Stimulated activated CD4-positive, alpha-beta T cell treated with anti-CD3 and anti-CD28 coated beads, Interleukin-15, amount 100 ng/mL, for 1 hour (primary cell): ENCODE measurements at regions not wholly inside any gene's neighbourhood (a gene's known extent, or its start where the extent isn't known, plus 50 kb on each side); places are given as distances from the start of the nearest gene placed in this dataset.
"Not testable (repeated sequence)": the region's sequence is repeated elsewhere in the genome, so short reads cannot be mapped to it uniquely, and the experiment has no call there.

ENCODE experiments used
- DNase-seq, 2 donors: peaks; one replicate each; pipeline ENCODE4 v3.0.0-alpha.2; 2020; ENCODE audit warnings: low read depth in 1 of 2, low spot score in 1 of 2

GRCh38 chr6:166846446-166847142 lies 109.8 kb downstream of the RNASET2 start:
- DNase-seq: not testable (repeated sequence)

DNA sequence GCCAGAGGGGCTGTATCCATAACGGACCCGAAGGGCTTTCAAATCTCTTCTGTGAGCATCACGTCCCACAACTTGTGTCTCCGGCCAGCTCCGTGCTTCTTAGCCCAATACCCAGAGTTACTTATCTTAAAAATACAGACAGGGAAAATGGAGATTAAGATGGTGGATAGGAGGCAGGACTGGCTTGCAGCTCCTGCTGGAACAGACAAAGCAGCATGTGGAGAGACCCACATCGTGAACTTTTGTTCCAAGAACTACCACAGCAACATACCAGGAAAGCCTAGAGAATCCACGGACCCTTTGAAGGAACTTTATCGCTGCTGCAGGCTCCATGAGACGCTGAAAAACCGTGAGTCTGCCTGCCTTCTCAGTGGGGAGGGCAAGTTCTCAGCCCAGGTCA lies 113.7 kb downstream of the RNASET2 start:
- no peak for DNase-seq

DNA sequence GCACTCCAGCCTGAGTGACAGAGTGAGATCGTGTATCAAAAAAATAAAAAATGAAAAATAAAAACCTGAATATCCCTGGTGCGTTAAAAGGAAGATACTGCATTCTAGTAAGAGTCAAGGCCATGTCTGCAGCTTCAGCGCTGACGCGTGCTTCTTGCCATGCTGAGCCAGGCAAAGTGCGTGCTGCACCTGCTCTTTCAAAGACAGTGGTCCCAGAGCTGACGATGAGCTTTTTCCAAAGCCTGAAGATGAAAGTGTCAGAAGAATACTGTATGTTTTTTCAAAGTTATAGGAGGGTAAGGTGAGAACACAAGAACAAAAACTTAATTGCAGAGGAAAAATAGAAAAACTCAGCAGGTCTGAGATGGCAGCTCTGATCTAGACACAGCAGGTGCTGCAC lies 115.1 kb downstream of the RNASET2 start:
- no peak for DNase-seq

DNA sequence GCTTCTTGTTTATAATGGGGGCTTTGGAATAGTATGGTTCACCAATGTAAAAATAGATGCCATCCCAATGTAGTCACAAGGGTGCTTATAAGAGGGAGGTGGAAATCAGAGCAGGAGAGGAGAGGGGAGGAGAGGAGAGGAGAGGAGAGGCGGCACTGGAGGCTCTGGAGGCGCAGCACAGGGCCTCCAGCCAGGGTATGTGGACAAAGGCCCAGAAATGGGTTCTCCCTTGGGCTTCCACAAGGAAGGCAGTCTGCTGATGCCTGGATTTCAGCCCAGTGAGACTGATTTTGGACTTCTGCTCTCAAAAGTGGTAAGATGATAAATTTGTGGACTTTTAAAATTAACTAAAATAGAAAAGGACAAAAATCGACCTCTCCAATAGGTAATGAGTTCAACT lies 116.8 kb downstream of the RNASET2 start:
- DNase-seq: no peak

DNA sequence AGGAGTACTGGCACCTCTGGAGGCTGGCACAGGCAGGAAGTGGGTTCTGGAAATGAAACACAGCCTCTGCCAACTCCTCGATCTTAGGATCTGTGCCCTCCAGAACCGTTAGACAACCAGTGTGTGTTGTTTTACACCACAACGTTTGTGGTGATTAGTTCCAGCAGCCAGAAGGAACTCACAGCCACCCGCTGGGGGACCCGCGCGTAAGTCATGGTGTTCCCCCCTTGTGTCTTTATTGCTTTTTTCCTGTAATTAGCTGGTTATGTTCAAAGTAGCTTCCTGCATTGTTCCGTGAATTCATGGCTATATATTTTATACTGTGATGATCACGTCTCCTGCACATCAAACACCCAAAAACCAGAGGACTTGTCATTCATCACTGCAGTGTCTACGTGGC lies 117.4 kb downstream of the RNASET2 start:
- no peak for DNase-seq

DNA sequence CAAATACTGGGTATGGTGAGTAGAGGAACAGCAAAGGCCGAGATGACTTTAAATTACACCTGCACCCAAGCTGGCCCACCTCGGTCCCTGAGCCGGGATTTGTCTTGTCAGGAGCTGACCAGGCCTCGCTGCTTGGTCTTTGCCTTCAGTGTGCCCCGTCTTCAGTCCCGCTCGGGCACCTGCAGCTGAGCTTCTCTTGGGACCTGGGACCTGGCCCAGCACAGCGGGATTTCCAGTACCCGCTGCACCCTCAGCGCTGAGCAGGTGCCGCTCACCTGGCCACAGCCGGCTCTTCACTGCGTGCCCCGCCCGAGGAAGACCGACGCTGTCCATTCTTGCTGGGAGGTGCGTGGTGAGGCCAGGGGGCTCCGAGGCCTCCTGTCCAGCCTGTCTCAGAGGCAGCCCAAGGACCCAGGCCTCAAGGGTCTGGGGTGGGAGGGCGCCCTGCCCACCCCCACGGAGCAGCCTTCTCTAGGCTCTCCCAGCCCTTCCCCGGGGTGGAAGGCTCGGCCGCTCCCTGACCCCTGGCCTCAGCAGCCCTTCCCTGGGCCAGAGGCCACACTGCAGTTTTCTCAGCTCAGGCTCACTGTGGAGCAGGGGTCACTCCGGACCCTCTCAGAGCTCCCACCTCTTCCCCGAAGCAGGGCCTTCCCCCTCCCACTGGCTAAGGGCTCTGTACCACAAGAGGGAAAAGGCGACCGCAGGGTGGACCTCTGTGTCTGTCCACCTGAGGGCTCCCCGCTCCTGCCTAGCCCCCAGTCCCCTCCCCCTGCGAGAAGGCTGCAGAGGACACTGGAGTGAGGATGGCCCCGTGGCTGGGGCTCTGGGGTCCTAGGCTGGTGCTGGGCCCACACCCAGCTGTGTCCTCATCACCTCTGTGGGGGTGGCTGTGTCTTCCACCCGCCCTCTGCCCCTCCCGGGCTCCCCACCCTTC lies 119.3 kb downstream of the RNASET2 start:
- DNase-seq: no peak

DNA sequence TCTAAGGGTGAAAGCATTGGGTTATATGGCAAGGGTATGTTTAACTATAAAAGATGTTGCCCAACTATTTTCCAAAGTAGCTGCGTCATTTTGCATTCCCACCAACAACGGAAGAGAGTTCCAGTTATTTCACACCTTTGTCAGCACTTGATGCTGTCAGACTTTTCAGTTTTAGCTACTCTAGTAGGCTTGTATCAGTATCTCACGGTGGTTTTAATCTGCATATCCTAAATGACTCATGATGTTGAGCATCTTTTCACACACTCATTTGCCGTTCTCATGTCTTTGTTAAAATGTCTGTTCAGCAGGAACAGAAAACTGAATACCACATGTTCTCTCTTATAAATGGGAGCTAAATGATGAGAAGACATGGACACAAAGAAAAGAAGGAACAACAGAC lies 122.3 kb downstream of the RNASET2 start:
- DNase-seq: no peak

GRCh38 chr6:166830891-166831363 lies 125.4 kb downstream of the RNASET2 start:
- no peak for DNase-seq

DNA sequence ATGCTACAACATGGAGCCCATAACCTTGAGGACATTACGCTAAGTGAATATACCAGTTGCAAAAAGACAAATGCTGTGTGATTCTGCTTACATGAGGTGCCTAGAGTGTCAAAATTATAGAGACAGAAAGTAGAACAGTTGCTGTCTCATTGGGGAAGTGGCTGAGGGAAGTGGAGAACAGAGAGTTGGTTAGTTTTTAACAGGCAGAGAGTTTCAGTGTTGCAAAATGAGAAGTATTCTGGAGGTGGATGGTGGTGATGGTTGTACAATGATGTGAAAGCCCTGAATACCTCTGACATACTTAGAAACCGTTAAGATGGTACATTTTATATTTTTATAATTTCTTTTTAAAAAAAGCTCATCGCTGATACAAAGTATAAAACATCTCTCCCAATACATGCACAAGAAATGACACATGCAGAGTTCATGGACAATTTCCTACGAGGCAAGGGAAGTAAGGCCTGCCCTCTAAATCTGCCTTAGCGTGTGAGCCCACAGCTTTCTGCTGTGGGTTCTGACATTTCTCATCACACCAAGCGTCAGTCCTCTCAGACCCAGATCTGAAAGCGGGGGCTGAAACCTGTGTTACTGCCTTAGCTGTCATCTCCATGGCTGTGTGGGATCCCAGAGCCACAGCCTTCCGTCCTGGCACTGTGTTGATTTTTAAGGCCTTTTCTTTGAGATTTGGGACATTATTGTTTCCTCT lies 126.0 kb downstream of the RNASET2 start:
- no peak for DNase-seq

DNA sequence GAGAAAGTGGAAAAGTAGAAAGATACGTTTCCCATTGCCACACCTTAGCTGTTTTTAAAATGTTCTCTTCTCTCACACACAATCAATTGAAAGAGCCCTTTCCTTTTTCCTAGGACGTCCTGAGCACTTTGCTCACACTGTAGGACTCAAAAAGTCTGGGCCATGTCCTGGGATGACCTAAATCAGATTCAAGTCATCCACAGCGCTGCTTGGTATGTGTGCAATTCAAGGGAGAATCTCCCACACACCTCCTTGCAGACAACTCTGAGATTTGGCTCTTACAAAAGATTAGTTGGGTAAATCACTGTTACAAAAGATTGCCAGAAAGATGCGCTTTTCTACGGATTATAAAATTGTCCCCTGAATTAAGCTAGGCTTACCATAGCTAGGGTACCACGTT lies 130.1 kb downstream of the RNASET2 start:
- DNase-seq: no peak

GRCh38 chr6:166825553-166826145 lies 130.7 kb downstream of the RNASET2 start:
- no peak for DNase-seq

DNA sequence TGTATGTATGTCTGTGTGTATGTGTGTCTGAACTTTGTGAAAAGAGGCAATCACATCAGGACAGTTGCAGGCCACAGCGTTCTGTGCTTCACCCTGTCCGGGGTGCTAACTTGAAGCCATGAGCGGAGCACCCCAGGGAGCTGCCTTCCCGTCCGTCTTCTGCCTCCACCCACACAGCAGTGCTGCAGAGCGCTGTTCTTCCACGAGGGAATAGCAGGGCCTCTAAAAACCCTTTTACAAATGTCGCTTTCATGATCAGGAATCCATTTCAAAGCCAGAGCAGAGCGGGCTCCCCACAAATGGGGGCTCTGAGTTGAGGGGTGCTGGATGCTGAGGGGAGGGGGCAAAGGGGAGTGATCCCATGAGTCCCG lies 131.5 kb downstream of the RNASET2 start:
- DNase-seq: no peak

DNA sequence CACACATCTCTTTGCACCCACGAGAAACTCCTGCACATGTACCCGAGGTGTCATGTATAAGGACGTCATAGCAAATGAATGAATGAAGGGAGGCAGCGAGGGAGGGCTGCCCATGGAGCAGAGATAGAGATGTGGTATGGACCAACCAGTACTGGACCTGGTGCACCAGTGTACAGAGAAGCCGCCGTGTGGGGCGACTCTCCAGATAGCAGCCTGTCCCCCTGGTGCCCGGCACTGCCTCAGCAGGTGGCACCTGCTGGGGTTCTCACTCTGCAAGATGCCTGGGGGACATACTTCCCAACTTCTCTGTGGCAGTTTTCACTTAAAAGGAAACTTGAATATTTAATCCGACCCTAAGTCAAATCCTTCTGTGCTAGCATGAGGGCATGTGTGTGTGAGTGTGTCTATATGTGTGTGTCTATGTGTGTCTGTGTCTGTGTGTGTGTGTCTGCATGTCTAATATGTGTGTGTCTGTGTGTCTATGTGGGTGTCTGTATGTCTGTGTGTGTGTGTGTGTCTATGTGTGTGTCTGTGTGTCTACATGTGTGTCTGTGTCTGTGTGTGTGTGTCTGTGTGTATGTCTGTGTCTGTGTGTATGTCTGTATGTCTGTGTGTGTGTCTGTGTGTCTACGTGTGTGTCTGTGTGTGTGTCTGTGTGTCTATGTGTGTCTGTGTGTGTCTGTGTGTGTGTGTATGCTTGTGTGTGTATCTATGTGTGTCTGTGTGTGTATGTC lies 132.0 kb downstream of the RNASET2 start:
- no peak for DNase-seq

GRCh38 chr6:166822609-166823008 lies 133.7 kb downstream of the RNASET2 start:
- no peak for DNase-seq

DNA sequence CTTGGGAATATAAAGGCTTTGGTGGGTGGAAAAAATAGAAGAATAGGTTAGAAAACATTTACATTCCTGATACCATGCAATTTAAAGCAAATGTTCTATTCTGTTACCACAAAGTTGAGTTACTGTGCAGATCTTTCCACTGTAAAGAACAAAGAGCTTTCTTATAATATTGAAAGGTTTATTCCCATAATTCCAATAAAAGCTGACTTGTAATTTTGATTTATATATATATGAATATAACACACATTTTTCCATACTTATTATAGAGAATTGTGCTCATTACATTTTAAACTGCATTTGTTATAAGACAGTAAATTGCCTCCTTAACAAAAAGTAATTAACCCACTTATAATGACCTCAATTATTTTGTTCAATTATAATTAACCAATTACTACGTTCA lies 135.9 kb downstream of the RNASET2 start:
- no peak for DNase-seq

- DNase-seq: no peak
Observed at GRCh38 chr6:166820070-166820469, 136.3 kb downstream of the RNASET2 start.

- DNase-seq: no peak
Observed at GRCh38 chr6:166815629-166816028, 140.7 kb downstream of the RNASET2 start.

- no peak for DNase-seq
Observed at GRCh38 chr6:166814390-166814789, 142.0 kb downstream of the RNASET2 start.

DNA sequence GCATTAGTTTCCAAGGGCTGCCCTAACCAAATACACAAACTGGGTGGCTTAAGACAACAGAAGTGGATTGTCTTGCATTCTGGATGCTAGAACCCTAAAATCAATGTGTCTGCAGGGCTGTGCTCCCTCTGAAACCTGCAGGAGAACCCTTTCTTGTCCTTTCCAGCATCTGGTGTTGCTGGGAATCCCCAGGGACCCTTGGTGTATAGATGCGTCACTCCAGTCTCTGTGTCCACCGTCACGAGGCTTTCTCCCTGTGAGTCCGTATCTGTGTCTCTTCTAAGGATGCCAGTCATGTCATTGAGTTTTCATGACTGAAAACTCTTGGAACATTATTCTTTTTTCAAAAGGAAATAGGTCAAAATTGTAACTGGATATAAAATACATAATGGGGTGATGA lies 142.9 kb downstream of the RNASET2 start:
- DNase-seq: no peak

DNA sequence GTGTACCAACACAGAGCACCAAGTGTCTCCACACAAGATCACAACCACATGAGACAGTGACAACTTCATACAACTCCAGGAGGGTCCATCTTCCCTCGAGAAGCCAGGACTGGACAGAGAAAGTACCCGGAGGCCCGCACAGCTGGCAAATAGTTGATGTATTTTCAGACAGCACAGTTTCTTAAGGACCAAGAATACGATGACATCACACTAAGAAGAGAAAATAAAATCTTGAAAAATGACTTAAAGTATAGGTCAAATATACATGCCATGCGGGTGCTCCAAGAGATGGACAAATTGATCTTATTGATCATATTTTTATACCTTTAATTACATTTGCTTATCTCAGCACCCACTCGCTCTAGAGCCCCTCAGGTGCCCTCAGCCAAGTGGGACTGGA lies 145.5 kb downstream of the RNASET2 start:
- no peak for DNase-seq

DNA sequence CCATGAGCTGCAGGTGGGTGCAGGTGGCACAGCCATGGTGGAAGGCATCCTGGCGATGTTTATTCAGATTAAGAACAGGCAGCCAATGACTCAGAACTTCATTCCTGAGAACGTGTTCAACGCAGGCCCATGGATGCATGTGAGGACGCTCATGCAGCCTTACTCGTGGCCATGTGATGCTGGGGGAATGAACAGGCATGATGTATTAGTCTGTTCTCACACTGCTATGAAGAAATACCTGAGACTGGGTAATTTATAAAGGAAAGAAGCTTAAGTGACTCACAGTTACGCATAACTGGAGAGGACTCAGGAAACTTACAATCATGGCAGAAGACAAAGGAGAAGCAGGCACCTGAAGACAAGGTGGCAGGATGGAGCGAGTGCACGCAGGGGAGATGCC lies 146.6 kb downstream of the RNASET2 start:
- no peak for DNase-seq
